ENCODE measurements at regions not wholly inside any gene's neighbourhood (a gene's known extent, or its start where the extent isn't known, plus 50 kb on each side); places are given as distances from the start of the nearest gene placed in this dataset.

DNA sequence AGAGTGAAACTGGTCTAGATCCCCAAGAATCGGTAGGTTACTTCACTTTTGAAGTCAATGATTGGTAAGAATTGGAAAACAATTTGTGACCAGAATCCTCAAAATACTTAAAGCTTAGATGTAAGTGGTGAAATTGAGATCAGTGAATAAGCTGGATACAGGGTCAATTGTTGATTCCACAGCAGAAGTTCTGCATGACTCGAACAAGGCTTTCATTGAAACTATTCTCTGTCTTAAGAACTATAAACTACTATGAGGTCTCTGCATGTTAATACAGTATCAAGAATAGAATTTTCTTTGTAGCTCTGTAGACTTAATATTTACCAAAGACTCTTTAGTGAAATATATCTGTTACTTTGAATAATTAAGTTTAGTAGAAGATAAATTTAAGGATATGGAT lies 324.2 kb upstream of the FIGN start:
- no peak for ATAC-seq
- DNase-seq (ENCODE audit: low spot score) = no peak
- intact Hi-C loops (cut with DNase I) = no loop called here

DNA sequence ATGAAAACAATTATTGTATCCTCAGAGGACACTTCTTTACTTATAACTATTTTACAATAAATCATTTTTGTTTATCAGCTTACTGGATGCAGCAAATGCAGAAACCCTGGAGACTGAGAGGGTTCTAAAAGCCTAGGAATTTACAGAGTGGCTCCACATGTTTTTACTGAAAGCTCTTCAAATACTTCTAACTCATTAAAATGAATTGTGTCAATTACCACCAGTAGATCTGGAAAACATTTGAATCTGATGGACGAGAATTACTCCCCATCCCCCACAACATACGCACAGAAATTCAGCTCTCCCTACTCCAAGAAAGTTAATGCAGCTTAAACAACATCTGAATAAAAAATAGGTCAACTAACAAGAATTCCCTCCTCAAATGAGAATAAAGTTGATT lies 319.8 kb upstream of the FIGN start:
- DNase-seq (ENCODE audit: low spot score) = no peak
- no peak for ATAC-seq
- intact Hi-C loops (cut with DNase I) = no loop called here

DNA sequence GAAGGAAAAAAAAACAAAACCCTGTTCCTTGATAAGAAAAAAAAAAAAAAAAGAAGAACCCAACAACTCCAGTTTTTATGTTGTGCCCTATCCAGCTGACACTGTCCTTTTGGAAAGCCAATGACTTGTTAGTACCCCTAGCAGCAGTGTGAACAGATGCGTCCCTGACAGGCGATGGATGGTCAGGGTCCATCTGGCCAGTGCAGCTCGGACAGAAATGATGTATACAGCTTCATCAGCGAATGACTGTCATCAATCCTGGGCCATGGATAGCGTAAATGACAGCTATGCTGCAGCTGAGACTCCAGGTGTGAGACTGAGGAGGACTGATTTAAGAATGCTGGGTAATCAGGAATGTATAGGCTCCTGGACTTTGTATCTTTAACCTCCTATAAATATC lies 318.8 kb upstream of the FIGN start:
- no peak for DNase-seq (ENCODE audit: low spot score)
- intact Hi-C loops (cut with DNase I) = no loop called here
- ATAC-seq = no peak

DNA sequence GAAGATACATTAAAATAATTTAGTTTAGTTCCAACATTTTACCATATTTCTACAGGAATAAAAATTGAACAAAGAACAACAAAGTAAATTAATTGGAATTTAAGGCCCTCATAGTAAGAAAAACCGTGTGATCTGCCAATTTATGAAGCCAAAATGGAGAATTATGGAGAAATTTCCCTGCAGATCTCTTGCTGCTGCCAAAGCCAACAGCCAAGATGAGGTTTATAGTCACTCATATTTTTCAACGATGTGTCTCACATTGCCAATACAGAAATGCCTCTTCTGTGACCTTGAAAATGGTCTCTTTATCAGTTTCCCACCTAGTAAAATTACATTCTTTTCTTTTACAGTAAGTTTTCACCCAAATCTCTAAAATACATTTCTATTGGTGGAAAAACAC lies 317.2 kb upstream of the FIGN start:
- intact Hi-C loops (cut with DNase I) = no loop called here
- no peak for DNase-seq (ENCODE audit: low spot score)
- ATAC-seq = no peak

DNA sequence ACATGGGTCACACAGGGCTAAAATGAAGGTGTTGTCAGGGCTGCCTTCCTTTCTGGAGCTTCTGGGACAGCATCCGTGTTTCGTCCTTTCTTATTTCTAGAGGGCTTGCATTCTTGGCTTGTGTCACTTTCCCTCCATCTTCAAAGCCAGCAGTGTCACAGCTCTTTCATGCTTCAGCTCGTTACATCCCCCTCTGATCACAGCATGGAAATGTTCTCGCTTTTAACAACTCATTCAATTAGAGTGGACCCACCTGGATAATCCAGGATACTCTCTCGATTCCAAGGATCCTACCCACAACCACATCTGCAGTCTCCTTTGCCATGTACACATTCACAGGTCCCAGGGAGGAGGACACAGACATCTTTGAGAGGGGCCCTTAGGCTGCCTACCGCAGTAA lies 316.2 kb upstream of the FIGN start:
- ATAC-seq (no peak), DNase-seq (ENCODE audit: low spot score) (no peak)
- intact Hi-C loops (cut with DNase I) = no loop called here

DNA sequence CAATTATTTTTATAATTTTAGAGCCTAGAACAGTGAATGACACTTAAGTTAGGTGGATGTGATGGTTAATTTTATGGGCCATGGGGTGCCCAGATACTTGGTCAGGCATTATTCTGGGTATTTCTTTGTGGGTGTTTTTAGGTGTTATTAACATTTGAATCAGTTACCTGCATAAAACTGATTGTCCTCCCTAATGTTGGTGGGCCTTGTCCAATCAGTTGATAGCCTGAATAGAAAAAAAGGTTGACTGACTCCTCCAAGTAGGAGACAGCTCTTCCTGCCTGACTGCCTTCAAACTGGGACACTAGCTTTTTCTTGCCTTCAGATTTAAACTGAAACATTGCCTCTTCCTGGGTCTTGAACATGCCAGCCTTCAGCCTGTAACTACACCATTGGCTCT lies 312.9 kb upstream of the FIGN start:
- ATAC-seq (no peak), DNase-seq (ENCODE audit: low spot score) (no peak)
- intact Hi-C loops (cut with DNase I) = no loop called here

DNA sequence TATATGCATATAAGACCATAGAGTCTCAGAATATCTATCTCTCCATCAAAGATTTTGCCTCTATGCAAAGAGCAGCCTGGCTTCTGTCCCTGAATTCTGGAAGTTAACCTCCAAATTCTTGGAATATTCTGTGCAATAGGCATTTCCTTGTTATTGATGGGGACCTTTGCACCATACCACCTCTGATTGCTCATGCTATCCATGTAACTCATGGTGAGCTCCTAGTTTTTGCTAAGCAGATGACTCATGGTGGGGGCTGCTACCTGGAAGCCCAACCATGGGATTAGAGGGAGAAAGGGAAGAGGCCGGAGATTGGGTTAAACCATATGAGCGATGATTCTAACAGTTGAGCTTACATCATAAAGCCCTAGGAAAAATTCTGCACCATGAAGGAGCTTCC lies 310.2 kb upstream of the FIGN start:
- no peak for ATAC-seq
- no peak for DNase-seq (ENCODE audit: low spot score)
- intact Hi-C loops (cut with DNase I) = no loop called here

DNA sequence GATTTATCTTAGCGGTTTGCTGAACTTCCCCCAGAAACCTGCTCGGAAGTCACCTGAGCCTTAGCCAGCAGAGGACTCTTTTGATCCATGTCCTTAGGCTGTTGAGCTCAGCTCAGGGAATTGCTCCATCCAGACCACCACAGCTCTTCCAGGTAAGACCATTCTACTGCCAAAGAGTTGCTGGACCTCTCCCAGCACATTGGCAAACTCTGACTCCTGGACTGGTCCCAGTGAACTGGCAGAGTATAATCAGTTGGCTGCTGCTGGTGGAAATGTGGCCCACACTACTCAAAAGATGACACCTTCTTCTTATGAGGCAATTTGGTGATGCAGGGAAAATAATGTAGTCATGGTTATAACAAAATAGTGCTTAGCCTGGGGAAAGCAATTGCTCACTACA lies 308.8 kb upstream of the FIGN start:
- DNase-seq (ENCODE audit: low spot score) (no peak), ATAC-seq (no peak)
- intact Hi-C loops (cut with DNase I) = no loop called here

DNA sequence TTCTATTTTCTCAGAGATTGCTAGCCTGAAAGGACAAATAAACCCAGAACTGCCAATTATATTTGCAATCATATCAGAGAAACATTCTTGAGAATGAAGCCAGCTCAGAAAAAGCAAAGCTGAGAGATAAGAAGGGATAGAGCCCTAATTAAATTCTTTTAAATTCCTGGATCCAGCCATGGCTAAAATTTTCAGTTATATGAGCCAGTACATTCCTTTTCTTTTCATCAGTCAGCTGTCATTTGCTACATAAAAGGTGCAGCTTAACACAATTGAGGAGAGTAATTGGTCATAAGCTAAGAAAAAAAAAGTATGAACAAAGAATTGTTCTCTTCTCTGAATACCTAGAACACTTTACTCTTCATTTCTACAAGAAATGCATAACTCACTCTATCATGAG lies 303.5 kb upstream of the FIGN start:
- DNase-seq (ENCODE audit: low spot score) (no peak), ATAC-seq (no peak)

DNA sequence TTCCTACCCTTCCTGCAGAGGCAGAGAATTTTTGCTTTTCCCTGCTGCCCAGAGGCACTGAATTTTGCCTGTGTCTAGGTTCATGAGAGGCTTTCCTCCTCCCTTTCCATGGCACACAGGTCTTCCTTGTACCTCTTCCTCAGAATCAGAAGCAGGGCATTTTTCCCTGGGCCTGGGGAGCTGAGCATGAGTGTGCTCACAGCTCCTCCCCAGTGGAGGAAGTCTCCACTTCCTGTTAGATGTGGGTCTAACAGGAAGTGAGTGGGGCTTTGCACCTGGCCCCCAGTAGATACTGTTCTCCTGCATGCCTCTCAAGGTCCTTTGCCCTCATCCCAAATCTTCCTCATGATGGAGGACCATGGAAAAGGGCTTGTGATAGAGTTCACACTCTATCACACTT lies 297.2 kb upstream of the FIGN start:
- intact Hi-C loops (cut with DNase I) = no loop called here

More for the DNA sequence above, 303.5 kb upstream of the FIGN start:
- intact Hi-C loops (cut with DNase I) = no loop called here

DNA sequence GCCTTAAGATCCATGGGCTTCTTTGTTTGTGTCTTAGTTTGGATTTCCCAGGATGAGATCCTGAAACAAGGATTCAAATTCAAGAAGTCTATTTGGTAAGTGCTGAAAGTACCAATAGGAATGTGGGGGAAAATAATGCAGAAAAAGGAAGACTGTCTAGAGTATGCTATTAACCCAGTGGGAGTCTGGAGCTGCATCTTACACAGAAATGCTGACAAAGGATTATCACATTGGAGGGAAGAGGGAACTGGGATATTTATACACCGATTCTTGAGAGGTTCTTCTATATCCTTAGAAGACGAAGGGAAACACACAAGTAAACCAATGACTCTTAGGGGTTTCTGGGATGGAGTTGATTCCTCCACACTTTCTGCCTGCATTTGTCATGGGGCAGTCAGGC lies 294.8 kb upstream of the FIGN start:
- no peak for DNase-seq (ENCODE audit: low spot score)
- ATAC-seq = no peak
- intact Hi-C loops (cut with DNase I) = no loop called here

More for the DNA sequence above, 297.2 kb upstream of the FIGN start:
- no peak for DNase-seq (ENCODE audit: low spot score)
- no peak for ATAC-seq

DNA sequence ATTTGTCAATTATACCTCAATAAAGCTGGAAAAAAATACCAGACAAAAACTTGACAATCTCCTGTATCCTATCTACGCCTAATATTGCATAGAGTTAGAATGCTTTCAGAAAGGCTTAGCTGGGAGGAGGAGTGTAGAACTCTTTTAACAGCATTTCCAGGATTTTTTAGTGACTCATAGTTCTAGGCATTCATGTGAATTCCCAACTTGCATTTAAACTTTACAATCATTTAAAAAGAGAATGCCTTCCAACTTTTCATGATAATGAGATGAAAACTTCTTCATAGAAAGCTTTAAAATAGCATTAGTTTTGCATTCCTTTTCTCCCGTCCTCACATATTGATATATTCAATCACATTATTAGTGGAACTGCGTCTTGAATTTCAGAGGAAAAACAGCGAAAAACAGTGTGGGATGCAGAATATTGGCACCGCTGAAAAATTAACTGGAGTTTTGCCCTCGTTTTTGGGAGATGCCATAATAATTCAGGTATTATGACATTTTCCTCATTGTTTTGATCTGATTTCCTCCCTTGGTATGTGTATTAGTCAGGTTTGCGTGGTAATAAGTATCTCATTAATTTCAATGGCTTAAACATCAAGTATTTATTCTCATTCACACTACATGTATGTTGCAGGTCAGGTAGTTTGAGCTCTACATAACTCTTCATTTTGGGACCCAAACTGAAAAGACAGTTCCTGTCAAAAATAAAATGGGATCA lies 293.2 kb upstream of the FIGN start:
- ATAC-seq (no peak), DNase-seq (ENCODE audit: low spot score) (no peak)
- intact Hi-C loops (cut with DNase I) = no loop called here

DNA sequence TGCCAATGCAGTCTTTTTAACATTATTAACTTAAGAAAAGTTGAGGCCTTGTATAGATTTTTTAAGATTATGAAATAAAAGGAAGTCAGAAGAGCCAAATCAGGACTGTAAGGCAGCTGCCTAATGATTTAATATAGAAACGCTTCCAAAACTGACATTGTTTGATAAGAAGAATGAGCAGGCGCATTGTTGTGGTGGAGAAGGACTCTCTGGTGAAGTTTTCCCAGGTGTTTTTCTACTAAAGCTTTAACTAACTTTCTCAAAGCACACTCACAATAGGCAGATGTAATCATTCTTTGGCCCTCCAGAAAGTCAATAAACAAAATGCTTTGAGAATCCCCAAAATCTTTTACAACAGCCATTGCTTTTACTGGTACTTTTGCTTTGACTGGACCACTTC lies 288.6 kb upstream of the FIGN start:
- intact Hi-C loops (cut with DNase I) = no loop called here
- DNase-seq (ENCODE audit: low spot score) = no peak
- ATAC-seq = no peak

DNA sequence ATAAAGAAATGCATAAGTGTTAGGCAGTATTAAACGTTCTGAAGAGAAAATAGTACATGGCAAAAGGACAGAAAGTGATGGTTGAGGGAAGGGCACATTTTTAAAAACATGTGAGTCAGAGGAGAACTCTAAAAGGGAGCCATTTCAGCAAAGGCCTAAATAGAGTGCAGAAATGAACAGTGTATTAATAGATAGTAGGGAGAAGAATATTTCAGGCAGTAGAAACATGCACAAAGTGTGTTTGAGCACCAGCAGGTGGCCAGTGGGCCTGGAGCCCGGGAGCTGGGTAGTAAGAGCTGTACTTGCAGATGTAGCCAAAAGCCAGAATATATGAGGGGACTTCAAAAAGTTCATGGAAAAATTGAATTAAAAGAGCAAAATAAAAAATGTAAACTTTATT lies 288.1 kb upstream of the FIGN start:
- intact Hi-C loops (cut with DNase I) = no loop called here
- DNase-seq (ENCODE audit: low spot score) (no peak), ATAC-seq (no peak)

DNA sequence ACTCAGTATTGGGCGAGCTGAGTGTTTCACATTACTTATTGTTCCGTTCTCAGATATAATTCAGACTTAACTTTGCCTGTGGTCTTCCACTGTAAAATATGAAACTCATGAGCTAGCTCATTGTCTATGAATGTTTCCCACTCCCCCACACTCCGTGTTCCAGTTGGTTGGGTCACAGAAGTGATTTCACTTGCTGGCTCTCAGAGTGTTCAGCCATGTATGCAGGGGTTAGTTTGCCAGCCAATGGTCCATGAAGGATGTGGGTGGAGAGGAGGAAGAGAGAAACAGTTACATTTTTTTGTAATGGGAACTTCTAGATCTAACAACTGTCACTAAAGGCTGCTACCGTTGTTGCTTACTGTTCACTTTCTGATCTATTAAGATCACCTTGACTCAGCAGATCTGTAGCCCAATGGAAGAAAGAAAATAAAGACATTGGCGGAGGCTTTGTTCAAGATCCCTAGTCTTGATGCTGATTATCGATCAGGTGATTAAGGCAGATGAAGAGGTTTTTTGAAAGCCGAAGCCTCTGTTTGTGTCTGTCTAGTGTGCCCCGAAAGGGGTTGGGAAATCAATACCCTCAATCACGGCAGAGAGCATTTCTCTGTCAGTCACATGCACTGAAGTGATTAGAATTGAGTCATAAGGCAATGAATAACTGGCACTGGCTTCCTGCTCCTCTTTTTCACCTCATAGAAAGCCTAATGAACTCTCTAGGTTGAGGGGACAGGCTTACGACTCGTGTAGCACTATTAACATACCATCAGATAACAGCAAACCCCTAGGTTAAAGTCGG lies 279.7 kb upstream of the FIGN start:
- ATAC-seq (peak; percentile 76), DNase-seq (ENCODE audit: low spot score) (no peak)
- intact Hi-C loops (cut with DNase I) = no loop called here

DNA sequence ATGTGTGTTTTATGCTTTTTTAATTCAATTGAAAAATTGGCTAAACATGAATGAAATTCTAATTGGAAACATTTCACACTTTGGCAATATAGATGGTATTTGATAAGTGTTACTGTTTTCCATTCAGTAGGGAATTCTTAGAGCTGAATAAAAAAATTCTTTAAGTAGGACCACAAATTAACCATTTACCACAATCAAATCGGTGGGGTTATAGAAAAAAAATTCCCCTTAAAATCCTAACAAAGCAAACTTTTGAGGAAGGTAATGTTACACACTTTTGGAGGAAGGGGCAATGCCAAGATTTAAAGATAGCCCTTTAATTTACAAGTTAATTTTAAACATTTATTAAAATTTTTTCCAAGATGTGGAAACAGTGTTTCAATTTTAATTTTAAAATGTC lies 279.0 kb upstream of the FIGN start:
- intact Hi-C loops (cut with DNase I) = no loop called here
- DNase-seq (ENCODE audit: low spot score) (no peak), ATAC-seq (no peak)

DNA sequence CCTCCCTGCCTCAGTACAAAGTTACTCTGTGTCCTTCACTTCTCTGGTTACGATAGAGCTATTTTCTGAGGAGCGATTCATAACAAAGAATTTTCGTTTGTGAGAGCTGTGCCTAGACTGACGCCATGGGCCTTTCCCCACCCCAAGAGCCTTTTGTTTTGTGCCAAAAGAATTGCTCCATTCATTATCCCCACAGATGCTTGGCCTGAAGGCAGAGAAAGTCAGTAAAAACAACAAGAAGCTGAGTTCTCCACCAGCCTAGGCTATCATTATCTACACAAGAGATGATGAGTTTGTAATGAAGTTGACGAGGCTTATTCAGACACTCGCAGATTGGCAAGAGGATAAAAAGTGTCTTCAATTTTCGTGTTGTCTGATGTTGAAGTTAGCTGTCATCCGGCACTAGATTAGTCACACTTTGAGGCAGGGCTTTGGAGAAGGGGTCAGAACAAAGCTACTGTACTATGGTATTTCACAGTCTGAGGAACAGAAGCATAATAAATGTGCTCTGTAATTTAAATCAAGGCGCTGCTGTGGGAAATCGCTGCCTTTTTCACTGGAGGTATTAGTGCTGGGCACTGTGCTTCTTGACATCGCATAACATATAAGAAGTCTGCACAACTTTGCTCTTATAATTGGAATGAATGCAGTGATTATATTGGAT lies 278.4 kb upstream of the FIGN start:
- ATAC-seq = peak; percentile 85
- no peak for DNase-seq (ENCODE audit: low spot score)

DNA sequence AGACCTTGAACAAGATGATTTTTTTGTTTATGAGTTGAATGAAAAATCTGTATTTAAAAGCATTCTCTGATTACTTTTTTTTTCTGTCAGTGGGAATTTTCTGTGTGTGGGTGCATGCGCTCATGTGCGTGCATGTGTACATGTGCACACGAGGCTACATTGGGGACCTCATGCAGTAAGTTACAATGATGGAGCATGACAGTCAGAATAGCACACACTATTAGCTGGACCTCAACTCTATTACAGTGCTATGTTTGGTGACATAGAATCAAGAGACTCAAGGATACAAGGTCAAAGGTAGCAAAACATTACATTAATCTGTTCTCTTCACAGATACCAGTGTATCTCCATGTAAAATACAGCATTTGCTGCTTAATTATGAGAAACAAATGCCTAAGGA lies 276.8 kb upstream of the FIGN start:
- DNase-seq (ENCODE audit: low spot score) (no peak), ATAC-seq (no peak)
- intact Hi-C loops (cut with DNase I) = no loop called here

More for the DNA sequence above, 278.4 kb upstream of the FIGN start:
- intact Hi-C loops (cut with DNase I) = no loop called here

DNA sequence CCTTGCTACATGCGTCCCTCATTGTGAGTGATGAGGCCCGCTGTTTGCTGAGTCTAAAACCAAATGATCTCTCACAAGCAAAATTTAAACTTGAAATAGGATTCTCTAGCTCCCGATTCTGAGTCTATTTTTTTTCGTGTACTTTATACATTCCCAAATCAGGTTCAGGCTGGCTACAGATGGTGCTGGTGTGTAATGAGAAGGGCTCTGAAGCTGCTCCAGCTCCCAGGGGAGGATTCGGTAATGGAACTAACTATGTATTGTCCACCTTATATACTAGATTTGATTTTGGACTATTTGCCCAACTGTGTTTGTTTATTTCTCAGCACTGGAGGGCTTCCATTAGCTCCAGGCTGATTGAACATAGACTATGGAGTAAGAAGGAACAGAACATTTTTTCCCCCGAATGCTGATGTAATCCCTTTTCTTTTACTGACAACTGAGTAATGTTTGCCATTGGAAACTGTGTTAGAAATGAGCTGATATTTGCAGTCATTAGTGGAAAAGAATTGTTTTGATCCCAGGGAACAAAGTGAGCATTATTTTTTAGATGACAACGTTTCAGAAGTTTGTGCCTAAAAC lies 274.0 kb upstream of the FIGN start:
- intact Hi-C loops (cut with DNase I) = no loop called here
- no peak for DNase-seq (ENCODE audit: low spot score)
- ATAC-seq = no peak

DNA sequence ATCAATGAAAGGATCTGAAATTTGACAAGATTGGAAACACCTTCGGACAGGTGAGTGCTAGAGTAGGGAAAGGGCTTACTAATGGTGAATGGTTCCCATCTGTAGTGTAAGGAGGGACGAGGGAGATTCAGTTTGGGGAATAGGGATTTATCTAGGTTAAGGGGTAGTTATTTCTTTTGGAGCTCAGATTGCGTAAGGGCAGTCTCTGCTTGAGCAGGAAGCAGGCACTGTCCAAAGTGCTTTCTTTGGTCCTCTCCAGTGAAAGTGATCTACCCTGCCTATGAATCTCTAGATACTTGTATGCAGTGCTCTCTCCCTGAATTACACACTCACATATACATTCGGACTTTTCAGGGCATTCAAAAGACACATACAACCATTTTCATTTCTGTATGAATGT lies 272.9 kb upstream of the FIGN start:
- DNase-seq (ENCODE audit: low spot score) (no peak), ATAC-seq (no peak)
- intact Hi-C loops (cut with DNase I) = no loop called here
